ENCODE measurements at regions not wholly inside any gene's neighbourhood (a gene's known extent, or its start where the extent isn't known, plus 50 kb on each side); places are given as distances from the start of the nearest gene placed in this dataset.
"Not testable (repeated sequence)": the region's sequence is repeated elsewhere in the genome, so short reads cannot be mapped to it uniquely, and the experiment has no call there.

DNA sequence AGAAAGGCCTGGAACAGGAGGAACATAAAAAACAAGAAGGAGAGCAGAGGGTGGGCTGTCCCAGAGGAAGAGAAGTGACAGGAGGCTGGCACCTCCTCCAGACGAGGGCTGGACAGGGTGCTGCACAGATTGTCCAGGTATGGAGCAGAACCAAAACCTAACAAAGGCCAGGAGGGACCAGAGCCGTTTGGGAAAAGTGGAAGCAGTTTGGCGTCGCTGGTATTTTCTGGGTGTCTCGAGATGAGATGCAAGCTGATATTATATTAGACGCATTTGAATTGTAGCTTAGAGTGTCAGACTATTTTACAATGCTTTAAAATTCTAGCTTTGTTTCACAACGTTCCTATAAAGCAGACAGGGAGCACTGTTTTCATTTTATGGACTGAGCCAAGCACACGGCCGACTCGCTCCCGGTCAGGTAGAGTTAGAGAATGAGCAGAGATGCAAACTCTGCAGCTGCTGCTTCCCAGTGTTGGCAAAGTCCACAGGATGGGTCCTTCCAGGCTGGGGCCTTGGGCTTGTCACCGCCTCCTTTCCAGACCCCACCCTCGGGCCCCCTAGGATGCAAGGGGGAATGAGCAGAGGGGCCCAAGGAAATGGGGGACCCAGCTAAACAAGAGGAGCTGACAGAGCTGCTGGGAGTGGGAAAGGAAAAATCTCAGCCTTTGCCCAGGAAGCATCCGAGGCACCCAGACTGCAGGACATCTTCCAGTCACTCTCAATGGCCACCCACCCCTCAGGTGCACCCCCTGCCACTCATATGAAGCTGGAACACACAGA is 60.8 kb upstream of the TMPRSS2 start:
- Histone ChIP-seq H3K27ac (no peak overlapping the region), H3K27me3 (no peaks in the 10 kb centered on the region), H3K4me1 (no peaks in the 10 kb centered on the region), H3K4me3 (replicated peaks in 1 of 3) (no peak overlapping the region), H3K9me3 (no peaks in the 10 kb centered on the region), H3K36me3 (no peaks in the 10 kb centered on the region)
- WGBS, 2 donors, result 61 to 73% methylated on average over 14 of the region's 14 CpGs
- no peak for DNase-seq
- TF ChIP-seq, protein P1, sequence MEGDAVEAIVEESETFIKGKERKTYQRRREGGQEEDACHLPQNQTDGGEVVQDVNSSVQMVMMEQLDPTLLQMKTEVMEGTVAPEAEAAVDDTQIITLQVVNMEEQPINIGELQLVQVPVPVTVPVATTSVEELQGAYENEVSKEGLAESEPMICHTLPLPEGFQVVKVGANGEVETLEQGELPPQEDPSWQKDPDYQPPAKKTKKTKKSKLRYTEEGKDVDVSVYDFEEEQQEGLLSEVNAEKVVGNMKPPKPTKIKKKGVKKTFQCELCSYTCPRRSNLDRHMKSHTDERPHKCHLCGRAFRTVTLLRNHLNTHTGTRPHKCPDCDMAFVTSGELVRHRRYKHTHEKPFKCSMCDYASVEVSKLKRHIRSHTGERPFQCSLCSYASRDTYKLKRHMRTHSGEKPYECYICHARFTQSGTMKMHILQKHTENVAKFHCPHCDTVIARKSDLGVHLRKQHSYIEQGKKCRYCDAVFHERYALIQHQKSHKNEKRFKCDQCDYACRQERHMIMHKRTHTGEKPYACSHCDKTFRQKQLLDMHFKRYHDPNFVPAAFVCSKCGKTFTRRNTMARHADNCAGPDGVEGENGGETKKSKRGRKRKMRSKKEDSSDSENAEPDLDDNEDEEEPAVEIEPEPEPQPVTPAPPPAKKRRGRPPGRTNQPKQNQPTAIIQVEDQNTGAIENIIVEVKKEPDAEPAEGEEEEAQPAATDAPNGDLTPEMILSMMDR (IDR thresholded peaks at IDR 0.05), result no peak
- no peak for TF ChIP-seq POLR2A (IDR thresholded peaks at IDR 0.05)
- intact Hi-C loops (cut with DNase I), result no loop called here

DNA sequence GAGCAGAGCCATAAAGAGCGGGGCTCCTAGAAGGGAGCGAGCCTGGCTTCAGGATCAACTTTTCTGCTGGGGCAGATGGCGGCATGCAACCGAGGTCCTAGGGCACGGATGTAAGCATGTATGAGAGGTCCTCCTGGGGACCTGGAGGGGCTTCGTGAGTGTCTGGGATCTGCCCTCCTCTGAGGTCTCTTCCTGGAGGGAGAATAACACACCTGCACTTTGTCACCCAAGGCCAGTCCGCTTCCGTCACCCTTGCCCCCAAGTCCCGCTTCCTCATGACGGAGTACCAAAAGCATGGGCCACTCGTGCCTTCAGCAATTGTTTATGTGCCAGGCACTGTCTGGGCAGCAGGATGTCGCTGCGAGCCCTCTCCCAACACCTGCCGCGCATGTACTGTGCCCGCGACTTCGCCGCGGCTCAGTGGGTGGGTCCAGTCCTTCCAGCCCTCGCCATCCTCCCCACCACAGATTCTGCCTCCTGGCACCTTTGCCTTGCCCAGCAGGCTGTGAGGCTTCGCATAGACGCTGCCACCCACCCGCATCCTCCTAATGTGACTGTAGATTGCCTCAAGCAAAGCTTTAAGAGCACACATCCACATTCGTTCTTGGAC is 60.0 kb upstream of the TMPRSS2 start:
- DNase-seq, result no peak
- Histone ChIP-seq H3K27me3 (no peaks in the 10 kb centered on the region), H3K9me3 (no peaks in the 10 kb centered on the region), H3K36me3 (no peaks in the 10 kb centered on the region), H3K27ac (no peak overlapping the region), H3K4me3 (replicated peaks in 1 of 3) (no peak overlapping the region), H3K4me1 (no peaks in the 10 kb centered on the region)
- intact Hi-C loops (cut with DNase I), result no loop called here
- WGBS, 2 donors, result 80 to 81% methylated on average over 24 to 25 of the region's 25 CpGs
- TF ChIP-seq POLR2A (IDR thresholded peaks at IDR 0.05), result no peak
- TF ChIP-seq, protein P1 (IDR thresholded peaks at IDR 0.05), result no peak

GRCh38 chr21:41567237-41567636 is 59.3 kb upstream of the TMPRSS2 start:
- H3K27me3 ChIP-seq; H3K27ac ChIP-seq; H3K4me1 ChIP-seq; intact Hi-C loops (cut with DNase I); H3K9me3 ChIP-seq; H3K36me3 ChIP-seq; H3K4me3 ChIP-seq (replicated peaks in 1 of 3); DNase-seq: not testable (repeated sequence)
- 69 to 71% methylated on average over 2 of the region's 2 CpGs for WGBS, 2 donors

GRCh38 chr21:41566500-41567014 is 58.6 kb upstream of the TMPRSS2 start:
- WGBS, 2 donors, result 87 to 89% methylated on average over 3 of the region's 3 CpGs
- Histone ChIP-seq H3K36me3 (no peaks in the 10 kb centered on the region), H3K4me3 (replicated peaks in 1 of 3) (no peak overlapping the region), H3K27ac (no peak overlapping the region), H3K27me3 (no peaks in the 10 kb centered on the region), H3K9me3 (no peaks in the 10 kb centered on the region), H3K4me1 (no peaks in the 10 kb centered on the region)
- no peak for DNase-seq
- TF ChIP-seq POLR2A (IDR thresholded peaks at IDR 0.05), result no peak
- intact Hi-C loops (cut with DNase I), result no loop called here

DNA sequence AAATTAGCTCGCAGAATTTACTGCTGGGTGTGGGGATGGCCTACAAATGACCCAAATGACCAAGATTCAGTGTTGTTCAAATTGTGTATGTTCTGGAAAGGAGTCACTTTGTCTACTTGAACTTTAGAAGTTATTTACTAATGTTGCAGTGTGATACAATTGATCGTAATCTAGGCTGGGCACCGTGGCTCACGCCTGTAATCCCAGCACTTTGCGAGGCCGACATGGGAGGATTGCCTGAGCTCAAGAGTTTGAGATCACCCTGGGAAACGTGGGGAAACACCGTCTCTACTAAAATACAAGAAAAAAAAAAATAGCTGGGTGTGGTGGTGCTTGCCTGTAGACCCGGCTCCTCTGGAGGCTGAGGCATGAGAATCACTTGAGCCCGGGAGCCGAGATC is 57.6 kb upstream of the TMPRSS2 start:
- 79 to 81% methylated on average over 11 of the region's 11 CpGs for WGBS, 2 donors
- H3K27ac ChIP-seq, result no peak overlapping the region
- intact Hi-C loops (cut with DNase I), result no loop called here
- H3K27me3 ChIP-seq, result no peaks in the 10 kb centered on the region
- no peak overlapping the region for H3K4me3 ChIP-seq (replicated peaks in 1 of 3)
- TF ChIP-seq, protein P1 (IDR thresholded peaks at IDR 0.05), result no peak
- TF ChIP-seq POLR2A (IDR thresholded peaks at IDR 0.05), result no peak
- no peak for DNase-seq
- no peaks in the 10 kb centered on the region for H3K9me3 ChIP-seq
- no peaks in the 10 kb centered on the region for H3K36me3 ChIP-seq
- no peaks in the 10 kb centered on the region for H3K4me1 ChIP-seq

DNA sequence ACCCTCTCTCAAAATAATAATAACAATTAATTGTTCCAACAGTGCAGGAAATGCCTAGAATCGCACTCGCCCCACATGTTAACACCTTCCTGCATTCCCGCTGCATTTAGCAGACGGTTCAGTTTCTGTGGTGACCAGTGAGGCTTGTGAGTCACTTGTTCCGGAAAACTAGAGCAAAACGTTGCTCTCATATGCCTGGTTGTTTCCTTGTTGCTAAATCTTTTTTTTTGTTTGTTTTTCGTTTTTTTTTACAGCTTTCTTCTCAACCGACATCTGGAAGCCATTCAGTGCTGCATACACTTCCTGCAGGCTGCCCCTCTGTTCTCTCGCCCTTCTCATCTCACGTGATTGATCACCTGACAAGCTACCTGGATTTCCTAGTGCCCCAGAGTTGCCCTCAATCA is 56.9 kb upstream of the TMPRSS2 start:
- no peak for TF ChIP-seq POLR2A (IDR thresholded peaks at IDR 0.05)
- TF ChIP-seq, protein P1 (IDR thresholded peaks at IDR 0.05), result no peak
- H3K27me3 ChIP-seq, result no peaks in the 10 kb centered on the region
- no peaks in the 10 kb centered on the region for H3K36me3 ChIP-seq
- no peaks in the 10 kb centered on the region for H3K4me1 ChIP-seq
- intact Hi-C loops (cut with DNase I), result no loop called here
- no peak overlapping the region for H3K4me3 ChIP-seq (replicated peaks in 1 of 3)
- DNase-seq, result no peak
- H3K27ac ChIP-seq, result no peak overlapping the region
- 56 to 65% methylated on average over 10 of the region's 10 CpGs for WGBS, 2 donors
- H3K9me3 ChIP-seq, result no peaks in the 10 kb centered on the region

Measured in thyroid gland (tissue), 4 donors.